Esophagus squamous epithelium (tissue), 4 donors: ENCODE measurements at regions not wholly inside any gene's neighbourhood (a gene's known extent, or its start where the extent isn't known, plus 50 kb on each side); places are given as distances from the start of the nearest gene placed in this dataset.

Experiments
- POLR2A ChIP-seq, 4 donors: fragments of 450-650 bp; IDR thresholded peaks; one replicate each; pipeline ENCODE4 v1.6.1; 2017; ENCODE audit warnings: antibody characterized with exemption in 4 of 4, mild to moderate bottlenecking in 4 of 4, moderate library complexity in 3 of 4
- TF ChIP-seq, protein P1 (sequence below), 6 experiments: fragments of 450-650 bp in 4 of 6; fragments of 200-600 bp in 2 of 6; sonication (generic) in 2 of 6; IDR thresholded peaks; one replicate each; pipeline ENCODE4 v1.5.1; 2016 to 2019; ENCODE audit warnings: antibody characterized with exemption in 6 of 6, mild to moderate bottlenecking in 4 of 6, moderate library complexity in 4 of 6

- TF ChIP-seq, protein P1, sequence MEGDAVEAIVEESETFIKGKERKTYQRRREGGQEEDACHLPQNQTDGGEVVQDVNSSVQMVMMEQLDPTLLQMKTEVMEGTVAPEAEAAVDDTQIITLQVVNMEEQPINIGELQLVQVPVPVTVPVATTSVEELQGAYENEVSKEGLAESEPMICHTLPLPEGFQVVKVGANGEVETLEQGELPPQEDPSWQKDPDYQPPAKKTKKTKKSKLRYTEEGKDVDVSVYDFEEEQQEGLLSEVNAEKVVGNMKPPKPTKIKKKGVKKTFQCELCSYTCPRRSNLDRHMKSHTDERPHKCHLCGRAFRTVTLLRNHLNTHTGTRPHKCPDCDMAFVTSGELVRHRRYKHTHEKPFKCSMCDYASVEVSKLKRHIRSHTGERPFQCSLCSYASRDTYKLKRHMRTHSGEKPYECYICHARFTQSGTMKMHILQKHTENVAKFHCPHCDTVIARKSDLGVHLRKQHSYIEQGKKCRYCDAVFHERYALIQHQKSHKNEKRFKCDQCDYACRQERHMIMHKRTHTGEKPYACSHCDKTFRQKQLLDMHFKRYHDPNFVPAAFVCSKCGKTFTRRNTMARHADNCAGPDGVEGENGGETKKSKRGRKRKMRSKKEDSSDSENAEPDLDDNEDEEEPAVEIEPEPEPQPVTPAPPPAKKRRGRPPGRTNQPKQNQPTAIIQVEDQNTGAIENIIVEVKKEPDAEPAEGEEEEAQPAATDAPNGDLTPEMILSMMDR (IDR thresholded peaks at IDR 0.05) = no peak
- no peak for TF ChIP-seq POLR2A (IDR thresholded peaks at IDR 0.05)
Measured at GRCh38 chr1:193348769-193349535, 162.5 kb upstream of the B3GALT2 start.
